HG03095 (cell line): ENCODE measurements at regions not wholly inside any gene's neighbourhood (a gene's known extent, or its start where the extent isn't known, plus 50 kb on each side); places are given as distances from the start of the nearest gene placed in this dataset.

ENCODE experiments used
- ATAC-seq: cut with Tn5 transposase; IDR thresholded peaks from one replicate; pipeline ENCODE4 v1.9.1; 2021; ENCODE audit warnings: moderate library complexity; ENCODE audit not compliant: unreplicated experiment

- no peak for ATAC-seq
These were observed 510.9 kb downstream of the UTRN start for GRCh38 chr6:144796070-144796469.

DNA sequence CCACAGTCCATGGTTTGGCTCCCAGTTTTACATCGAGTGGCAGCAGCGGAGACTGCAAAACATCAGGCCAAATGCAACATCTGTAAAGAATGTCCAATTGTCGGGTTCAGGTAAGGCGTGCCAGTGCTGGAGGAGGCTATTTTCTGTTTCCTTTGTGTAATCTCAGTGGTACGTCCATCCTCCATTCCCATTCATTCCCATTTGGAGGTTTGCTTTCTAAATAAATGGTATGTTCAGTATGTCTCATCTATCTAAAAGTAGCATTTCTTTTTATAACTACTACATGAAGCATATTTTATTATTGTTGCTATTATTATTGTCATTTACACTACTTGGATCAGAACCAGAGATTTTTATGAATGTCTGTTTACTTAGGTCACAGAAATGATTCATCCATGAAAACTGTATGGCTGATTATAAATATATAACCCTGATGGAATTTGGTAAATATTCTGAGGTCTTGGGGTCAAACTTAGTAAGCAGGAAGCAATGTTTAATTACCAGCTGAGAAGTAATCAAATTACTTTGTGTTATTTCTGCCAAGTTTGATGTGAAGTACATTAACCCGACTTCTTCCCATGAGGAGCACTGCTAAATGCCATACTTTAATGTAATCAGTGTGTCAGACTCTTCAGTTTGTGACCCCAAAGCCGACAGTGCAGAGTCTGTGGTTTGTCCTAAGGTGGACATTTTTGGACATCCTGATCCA is 512.9 kb downstream of the UTRN start:
- no peak for ATAC-seq

GRCh38 chr6:144804246-144804790 is 519.2 kb downstream of the UTRN start:
- no peak for ATAC-seq

GRCh38 chr6:144805049-144805448 is 519.9 kb downstream of the UTRN start:
- no peak for ATAC-seq

DNA sequence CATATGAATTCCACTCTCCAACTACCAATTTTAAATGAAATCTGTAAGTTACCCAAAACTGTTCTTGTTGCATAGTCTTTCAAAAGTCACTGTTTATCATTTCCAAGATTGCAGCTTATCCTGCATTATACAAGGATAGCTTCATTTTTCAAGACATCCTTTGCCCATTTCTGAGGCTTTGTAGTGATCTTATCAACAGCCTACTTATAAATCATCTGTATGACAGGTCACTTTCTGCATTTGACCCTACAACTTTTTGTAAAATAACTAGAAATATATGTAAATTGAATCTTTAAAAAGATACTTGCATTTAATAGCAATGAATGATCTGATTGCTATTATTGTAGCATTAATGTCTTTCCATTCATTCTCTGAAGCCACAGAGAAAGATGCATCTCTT is 521.1 kb downstream of the UTRN start:
- ATAC-seq = no peak

- no peak for ATAC-seq
These were observed 524.0 kb downstream of the UTRN start for GRCh38 chr6:144809120-144809519.

- no peak for ATAC-seq
These were observed 524.8 kb downstream of the UTRN start for GRCh38 chr6:144809969-144810368.

- ATAC-seq = no peak
These were observed 526.0 kb downstream of the UTRN start for GRCh38 chr6:144811140-144811539.

- no peak for ATAC-seq
These were observed 531.8 kb downstream of the UTRN start for GRCh38 chr6:144816936-144817335.

- ATAC-seq = no peak
These were observed 535.1 kb downstream of the UTRN start for GRCh38 chr6:144820270-144820669.

DNA sequence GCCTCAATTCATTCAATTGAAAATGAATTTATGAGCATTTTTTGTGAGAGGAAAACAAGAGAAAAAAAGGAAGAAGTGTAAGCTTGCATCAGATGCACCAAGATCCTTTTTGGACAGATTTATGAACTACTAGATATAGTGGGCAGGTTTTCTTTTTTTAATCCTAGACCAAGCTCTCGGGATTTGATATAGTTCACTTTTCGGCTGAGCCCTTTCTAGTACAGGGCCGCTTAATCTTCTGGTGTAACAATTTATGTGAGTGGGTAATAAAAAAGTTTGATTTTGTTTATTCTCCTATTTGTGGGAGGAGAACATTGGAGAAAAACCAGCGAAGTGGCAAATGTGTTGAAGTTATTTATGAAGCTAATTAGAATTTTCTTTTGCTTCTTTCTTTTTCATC is 538.0 kb downstream of the UTRN start:
- no peak for ATAC-seq

- ATAC-seq = no peak
These were observed 538.9 kb downstream of the UTRN start for GRCh38 chr6:144824018-144824417.

DNA sequence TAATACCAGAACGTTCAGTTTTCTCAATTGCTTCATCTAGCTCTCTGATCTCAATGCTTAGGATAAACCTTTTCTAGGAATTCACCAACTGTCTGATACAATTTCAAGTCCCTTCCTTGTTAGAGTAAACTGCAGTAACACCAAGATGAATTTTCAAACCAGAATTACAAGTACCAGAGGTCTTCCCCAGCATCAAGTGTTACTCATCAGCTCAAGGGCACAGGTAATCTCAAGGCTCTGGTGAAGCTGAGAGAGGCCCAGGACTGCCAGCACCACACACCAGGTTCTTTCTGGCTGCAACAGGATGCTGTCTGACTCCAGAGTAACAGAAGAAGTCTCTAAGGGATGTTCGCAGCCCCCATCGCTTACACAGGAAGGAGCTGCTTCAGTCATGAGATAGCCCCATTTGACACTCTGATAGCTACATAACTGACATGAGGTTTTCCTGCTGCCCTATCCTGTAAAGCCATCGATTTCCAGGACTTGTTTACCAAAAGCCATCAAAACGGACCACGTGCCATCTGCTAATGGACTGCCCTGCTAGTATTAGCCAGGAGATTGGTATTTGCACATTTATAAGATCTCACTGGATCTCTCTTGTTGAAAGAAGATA is 549.4 kb downstream of the UTRN start:
- no peak for ATAC-seq

GRCh38 chr6:144835322-144835973 is 550.3 kb downstream of the UTRN start:
- ATAC-seq = no peak

DNA sequence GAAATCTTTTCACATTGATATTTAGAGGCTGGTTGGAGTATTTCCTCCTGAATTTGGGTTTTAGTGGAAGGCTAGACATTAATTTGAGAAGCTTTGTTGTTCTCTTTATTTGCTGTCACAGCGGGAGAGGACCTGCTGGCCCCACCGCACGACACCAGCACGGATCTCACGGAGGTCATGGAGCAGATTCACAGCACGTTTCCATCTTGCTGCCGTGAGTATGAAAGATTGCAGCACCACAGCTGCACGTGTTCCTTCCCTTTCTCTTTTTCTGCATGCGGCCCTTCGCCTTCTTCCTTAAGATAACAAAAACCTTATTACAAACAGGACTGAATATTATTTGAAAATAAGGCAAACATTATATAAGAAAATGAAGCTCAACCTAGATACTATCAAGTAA is 555.5 kb downstream of the UTRN start:
- no peak for ATAC-seq

GRCh38 chr6:144843701-144844100 is 558.6 kb downstream of the UTRN start:
- ATAC-seq = no peak

GRCh38 chr6:144844596-144844995 is 559.5 kb downstream of the UTRN start:
- ATAC-seq = no peak

DNA sequence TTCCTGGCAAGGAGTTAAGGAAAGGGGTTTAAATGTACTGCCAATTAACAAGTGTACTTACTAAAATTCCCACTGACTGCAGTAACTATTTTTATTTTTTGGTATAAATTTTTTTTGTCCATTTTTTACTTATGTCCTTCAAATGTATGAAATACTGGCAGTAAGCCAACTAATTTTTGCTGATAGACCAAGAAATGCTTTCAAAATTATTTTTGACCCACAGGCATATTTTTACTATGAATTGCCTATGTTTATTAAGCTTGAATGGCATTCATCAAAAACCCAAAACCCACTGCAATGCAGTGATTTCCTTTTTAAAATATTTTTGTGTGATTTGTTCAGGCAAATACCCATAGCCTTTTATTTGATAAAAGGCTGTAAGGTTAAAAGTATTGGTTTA is 560.1 kb downstream of the UTRN start:
- ATAC-seq = no peak

DNA sequence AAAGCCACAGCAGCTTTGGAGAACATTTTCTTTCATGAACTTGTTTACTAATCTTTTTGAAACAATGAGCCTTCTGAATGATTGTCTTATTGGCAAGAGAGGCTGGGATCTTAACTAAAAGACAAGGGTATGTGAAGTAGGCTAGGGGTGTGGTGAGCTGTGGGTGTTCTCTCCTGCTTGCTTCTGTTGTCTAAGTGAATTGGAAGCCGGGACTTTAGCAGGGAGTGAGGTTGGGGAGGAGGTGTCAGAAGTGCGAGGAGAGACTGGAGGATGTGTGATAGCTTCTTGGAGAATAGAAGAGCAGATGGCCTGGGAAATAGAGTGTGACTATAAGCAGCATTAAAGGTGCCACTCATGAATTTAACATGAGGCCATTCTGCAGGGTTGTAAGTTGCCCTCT is 562.8 kb downstream of the UTRN start:
- no peak for ATAC-seq

DNA sequence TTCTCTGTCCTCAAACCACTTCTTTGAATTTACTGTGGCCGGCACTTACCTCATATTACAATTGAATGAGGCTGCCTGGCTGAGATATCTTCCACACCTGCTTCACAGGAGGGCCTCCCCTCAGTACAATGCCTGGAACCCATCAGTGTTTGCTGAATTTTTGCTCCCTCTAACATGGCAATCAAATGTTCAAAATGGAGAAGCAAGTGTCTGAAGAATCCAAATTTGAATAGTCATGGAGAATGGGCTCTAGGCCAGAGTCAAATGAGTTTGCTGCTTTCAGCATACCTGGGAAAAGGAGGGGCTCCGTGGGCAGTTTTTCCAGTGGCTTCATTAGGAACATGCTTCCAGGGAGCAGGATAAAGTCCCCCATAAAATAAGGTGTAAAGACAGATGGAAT is 564.8 kb downstream of the UTRN start:
- no peak for ATAC-seq

- no peak for ATAC-seq
These were observed 568.5 kb downstream of the UTRN start for GRCh38 chr6:144853603-144854002.

DNA sequence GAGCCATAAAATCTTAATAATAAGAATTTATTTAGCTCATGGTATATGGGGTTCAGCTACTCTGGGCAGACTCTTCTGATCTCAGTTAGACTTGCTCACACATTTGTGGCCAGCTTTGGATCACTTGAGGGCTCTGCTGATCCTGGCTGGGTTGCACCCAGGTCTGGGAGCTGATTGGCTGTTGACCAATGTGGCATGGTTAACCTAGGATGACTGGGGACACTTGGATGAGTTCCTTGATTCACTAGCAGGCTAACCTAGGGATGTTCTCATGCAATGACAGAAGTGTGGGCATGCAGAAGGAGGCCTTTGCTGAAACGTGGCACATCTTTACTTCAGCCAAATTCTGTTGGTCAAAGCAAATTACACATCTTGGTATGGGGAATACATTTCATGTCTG is 569.5 kb downstream of the UTRN start:
- ATAC-seq = no peak
